Mesothelial cell of epicardium (in vitro differentiated cells): ENCODE measurements at regions not wholly inside any gene's neighbourhood (a gene's known extent, or its start where the extent isn't known, plus 50 kb on each side); places are given as distances from the start of the nearest gene placed in this dataset.

Experiments used
- DNase-seq, 2 experiments: peaks; one replicate each; pipeline ENCODE4 v3.0.0; 2021; ENCODE audit warnings: low spot score in 2 of 2; ENCODE audit not compliant: unreplicated experiment in 2 of 2
- H3K27ac Mint-ChIP-seq: 2 replicates; pipeline ENCODE4 v1.8.0; 2021; ENCODE audit warnings: mixed read lengths
- H3K27me3 Mint-ChIP-seq: 2 replicates; pipeline ENCODE4 v1.8.0; 2021; ENCODE audit warnings: low read depth, mixed read lengths
- H3K36me3 Mint-ChIP-seq: 2 replicates; pipeline ENCODE4 v1.8.0; 2021; ENCODE audit warnings: mixed read lengths
- H3K4me1 Mint-ChIP-seq: 2 replicates; pipeline ENCODE4 v1.8.0; 2021; ENCODE audit warnings: mixed read lengths
- H3K4me3 Mint-ChIP-seq: 2 replicates; pipeline ENCODE4 v1.8.0; 2021; ENCODE audit warnings: mild to moderate bottlenecking, moderate library complexity, mixed read lengths
- H3K9me3 Mint-ChIP-seq: 2 replicates; pipeline ENCODE4 v1.8.0; 2021; ENCODE audit warnings: mixed read lengths
- CTCF ChIP-seq: fragments of 200-600 bp; sonication (generic); IDR thresholded peaks from one replicate; pipeline ENCODE4 v1.5.0; 2021; ENCODE audit warnings: antibody characterized with exemption; ENCODE audit not compliant: unreplicated experiment

- DNase-seq, result no peak
- Mint-ChIP-seq H3K9me3 (no peaks in the 10 kb centered on the region), H3K36me3 (no peaks in the 10 kb centered on the region), H3K4me1 (peaks cover 34% of the 10 kb centered on the region), H3K27ac (no peak overlapping the region), H3K27me3 (peaks cover 30% of the 10 kb centered on the region), H3K4me3 (no peak overlapping the region)
- TF ChIP-seq CTCF, result no peak
Observed at GRCh38 chr5:106976363-106976762, 694.4 kb downstream of the EFNA5 start.

- peaks cover 34% of the 10 kb centered on the region for H3K4me1 Mint-ChIP-seq
- H3K36me3 Mint-ChIP-seq, result no peaks in the 10 kb centered on the region
- no peak for DNase-seq
- no peak for TF ChIP-seq CTCF
- H3K27me3 Mint-ChIP-seq, result peaks cover 9% of the 10 kb centered on the region
- no peaks in the 10 kb centered on the region for H3K9me3 Mint-ChIP-seq
- no peak overlapping the region for H3K27ac Mint-ChIP-seq
- no peak overlapping the region for H3K4me3 Mint-ChIP-seq
Observed at GRCh38 chr5:106974272-106974671, 696.5 kb downstream of the EFNA5 start.

- DNase-seq, result no peak
- H3K27ac Mint-ChIP-seq, result no peak overlapping the region
Observed at GRCh38 chr5:106966686-106967315, 703.9 kb downstream of the EFNA5 start.

GRCh38 chr5:106964132-106964531 lies 706.6 kb downstream of the EFNA5 start:
- Mint-ChIP-seq H3K4me3 (no peak overlapping the region), H3K27ac (no peak overlapping the region), H3K4me1 (peaks cover 14% of the 10 kb centered on the region), H3K27me3 (no peaks in the 10 kb centered on the region), H3K9me3 (peaks cover 3% of the 10 kb centered on the region), H3K36me3 (no peaks in the 10 kb centered on the region)
- DNase-seq, result no peak
- no peak for TF ChIP-seq CTCF

More at GRCh38 chr5:106966686-106967315, 703.9 kb downstream of the EFNA5 start:
- peaks cover 7% of the 10 kb centered on the region for H3K4me1 Mint-ChIP-seq
- peaks cover 3% of the 10 kb centered on the region for H3K9me3 Mint-ChIP-seq
- no peaks in the 10 kb centered on the region for H3K27me3 Mint-ChIP-seq
- no peak for TF ChIP-seq CTCF
- H3K36me3 Mint-ChIP-seq, result no peaks in the 10 kb centered on the region
- H3K4me3 Mint-ChIP-seq, result no peak overlapping the region

- DNase-seq, result no peak
- peaks cover 3% of the 10 kb centered on the region for H3K9me3 Mint-ChIP-seq
- H3K4me1 Mint-ChIP-seq, result peaks cover 14% of the 10 kb centered on the region
- no peak overlapping the region for H3K4me3 Mint-ChIP-seq
- no peak for TF ChIP-seq CTCF
- H3K27ac Mint-ChIP-seq, result no peak overlapping the region
- no peaks in the 10 kb centered on the region for H3K27me3 Mint-ChIP-seq
- no peaks in the 10 kb centered on the region for H3K36me3 Mint-ChIP-seq
Observed at GRCh38 chr5:106963630-106964029, 707.1 kb downstream of the EFNA5 start.
